ENCODE measurements at regions not wholly inside any gene's neighbourhood (a gene's known extent, or its start where the extent isn't known, plus 50 kb on each side); places are given as distances from the start of the nearest gene placed in this dataset.

- TF ChIP-seq CTCF (IDR thresholded peaks at IDR 0.05), result no peak
- Histone ChIP-seq H3K27me3 (no peaks in the 10 kb centered on the region), H3K27ac (no peak overlapping the region), H3K4me1 (no peaks in the 10 kb centered on the region), H3K36me3 (no peaks in the 10 kb centered on the region), H3K9me3 (no peaks in the 10 kb centered on the region), H3K4me3 (no peak overlapping the region)
- no peak for DNase-seq (ENCODE audit: low spot score in 2 of 2)
- intact Hi-C loops (cut with DNase I), result no loop called here
These were observed 108.6 kb upstream of the ZNF644 start for GRCh38 chr1:91130256-91130985.

- no peak for TF ChIP-seq CTCF (IDR thresholded peaks at IDR 0.05)
These were observed 107.6 kb upstream of the ZNF644 start for GRCh38 chr1:91129458-91129857.

GRCh38 chr1:91129017-91129416 lies 107.2 kb upstream of the ZNF644 start:
- Histone ChIP-seq H3K36me3 (no peaks in the 10 kb centered on the region), H3K27ac (no peak overlapping the region), H3K4me1 (no peaks in the 10 kb centered on the region), H3K27me3 (no peaks in the 10 kb centered on the region), H3K4me3 (no peak overlapping the region), H3K9me3 (no peaks in the 10 kb centered on the region)
- TF ChIP-seq CTCF (IDR thresholded peaks at IDR 0.05), result no peak
- no peak for DNase-seq (ENCODE audit: low spot score in 2 of 2)
- intact Hi-C loops (cut with DNase I), result no loop called here

More at GRCh38 chr1:91129458-91129857, 107.6 kb upstream of the ZNF644 start:
- DNase-seq (ENCODE audit: low spot score in 2 of 2), result no peak
- H3K4me3 ChIP-seq, result no peak overlapping the region
- no peaks in the 10 kb centered on the region for H3K4me1 ChIP-seq
- no peaks in the 10 kb centered on the region for H3K9me3 ChIP-seq
- no peaks in the 10 kb centered on the region for H3K27me3 ChIP-seq
- intact Hi-C loops (cut with DNase I), result no loop called here
- no peaks in the 10 kb centered on the region for H3K36me3 ChIP-seq
- H3K27ac ChIP-seq, result no peak overlapping the region

- Histone ChIP-seq H3K9me3 (no peaks in the 10 kb centered on the region), H3K4me3 (no peak overlapping the region), H3K27ac (no peak overlapping the region), H3K36me3 (no peaks in the 10 kb centered on the region), H3K27me3 (no peaks in the 10 kb centered on the region), H3K4me1 (no peaks in the 10 kb centered on the region)
- DNase-seq (ENCODE audit: low spot score in 2 of 2), result no peak
- TF ChIP-seq CTCF (IDR thresholded peaks at IDR 0.05), result no peak
- intact Hi-C loops (cut with DNase I), result no loop called here
These were observed 103.2 kb upstream of the ZNF644 start for GRCh38 chr1:91124989-91125417.

GRCh38 chr1:91124290-91124985 lies 102.6 kb upstream of the ZNF644 start:
- H3K4me1 ChIP-seq, result no peaks in the 10 kb centered on the region
- intact Hi-C loops (cut with DNase I), result no loop called here

More at GRCh38 chr1:91124290-91124985, 102.6 kb upstream of the ZNF644 start:
- DNase-seq (ENCODE audit: low spot score in 2 of 2), result no peak
- no peak for TF ChIP-seq CTCF (IDR thresholded peaks at IDR 0.05)
- no peak overlapping the region for H3K27ac ChIP-seq
- H3K4me3 ChIP-seq, result no peak overlapping the region
- H3K27me3 ChIP-seq, result no peaks in the 10 kb centered on the region
- H3K9me3 ChIP-seq, result no peaks in the 10 kb centered on the region
- no peaks in the 10 kb centered on the region for H3K36me3 ChIP-seq
